HepG2 (cell line): ENCODE measurements at regions not wholly inside any gene's neighbourhood (a gene's known extent, or its start where the extent isn't known, plus 50 kb on each side); places are given as distances from the start of the nearest gene placed in this dataset.

Source experiments
- CREB1 ChIP-seq, 2 experiments: fragments of 450-650 bp in 1 of 2; IDR thresholded peaks; 2 replicates each; pipeline ENCODE4 v1.6.1; 2016 to 2017; ENCODE audit warnings: control low read depth in 1 of 2, mild to moderate bottlenecking in 1 of 2, missing compliant biosample characterization in 1 of 2, missing genetic modification characterization in 1 of 2
- ELF4 ChIP-seq: sonication (generic); formaldehyde crosslinking; IDR thresholded peaks from 2 replicates; pipeline ENCODE4 v1.5.0; 2020; ENCODE audit warnings: missing genetic modification reagents, mild to moderate bottlenecking, moderate library complexity, borderline replicate concordance
- EP300 ChIP-seq, 3 experiments: sonication (generic) in 1 of 3; formaldehyde crosslinking in 1 of 3; IDR thresholded peaks; 2 replicates each; pipeline versions ENCODE4 v1.5.1 to v1.6.1; 2011 to 2020; ENCODE audit warnings: low read depth in 2 of 3, low read length in 2 of 3, borderline replicate concordance in 1 of 3, improper control_type of control experiment in 1 of 3, mild to moderate bottlenecking in 1 of 3, missing genetic modification reagents in 1 of 3, moderate library complexity in 1 of 3
- HDAC6 ChIP-seq: fragments of 200-600 bp; sonication (generic); IDR thresholded peaks from 2 replicates; pipeline ENCODE4 v1.7.0; 2017; ENCODE audit warnings: mild to moderate bottlenecking, antibody characterized with exemption, low read length, low read depth
- MYC ChIP-seq: sonication (generic); formaldehyde crosslinking; IDR thresholded peaks from 2 replicates; pipeline ENCODE4 v1.9.0; 2021; ENCODE audit warnings: missing genetic modification reagents, borderline replicate concordance
- PHF8 ChIP-seq: sonication (generic); formaldehyde crosslinking; IDR thresholded peaks from 2 replicates; pipeline ENCODE4 v1.5.0; 2020; ENCODE audit warnings: missing genetic modification reagents
- SIN3A ChIP-seq: IDR thresholded peaks from 2 replicates; pipeline ENCODE4 v1.6.1; 2011; ENCODE audit warnings: low read depth, mild to moderate bottlenecking, control low read depth, low read length, borderline replicate concordance
- ZBTB20 ChIP-seq: sonication (generic); formaldehyde crosslinking; IDR thresholded peaks from 2 replicates; pipeline ENCODE4 v1.8.1; 2023; ENCODE audit warnings: missing genetic modification reagents, low read depth, mild to moderate bottlenecking, borderline replicate concordance
- ZNF124 ChIP-seq: sonication (generic); formaldehyde crosslinking; IDR thresholded peaks from 2 replicates; pipeline ENCODE4 v1.4.0; 2020; ENCODE audit warnings: missing genetic modification reagents
- ZNF556 ChIP-seq: sonication (generic); formaldehyde crosslinking; IDR thresholded peaks from 2 replicates; pipeline ENCODE4 v1.4.0; 2020; ENCODE audit warnings: mild to moderate bottlenecking, missing genetic modification reagents, borderline replicate concordance
- TF ChIP-seq, protein P1 (sequence below): sonication (generic); formaldehyde crosslinking; IDR thresholded peaks from 2 replicates; pipeline ENCODE4 v1.5.0; 2020; ENCODE audit warnings: mild to moderate bottlenecking, missing genetic modification reagents, moderate library complexity
- TF ChIP-seq, protein P2 (sequence below): sonication (generic); formaldehyde crosslinking; IDR thresholded peaks from 2 replicates; pipeline ENCODE4 v1.4.0; 2020; ENCODE audit warnings: missing genetic modification reagents, mild to moderate bottlenecking, borderline replicate concordance

DNA sequence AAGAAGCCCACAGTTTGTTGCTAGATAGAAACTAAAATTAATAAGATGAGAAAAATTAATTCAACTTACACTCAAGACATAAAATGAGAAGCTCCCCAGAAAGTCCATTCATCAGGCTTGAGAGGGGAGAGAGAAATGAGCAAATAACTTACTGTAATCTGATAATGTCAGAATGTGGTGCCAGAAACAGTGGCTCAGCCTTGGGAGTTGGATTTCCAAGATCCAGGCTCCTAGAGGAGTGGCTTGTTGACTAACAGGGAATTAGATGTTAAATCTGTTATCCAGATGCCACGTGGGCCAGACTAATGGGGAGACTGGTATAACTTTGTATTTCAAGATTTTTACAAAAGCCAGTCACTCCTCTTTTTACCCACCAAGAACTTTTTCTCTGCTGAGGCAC lies 458.2 kb downstream of the GADD45G start:
- TF ChIP-seq, protein P1, sequence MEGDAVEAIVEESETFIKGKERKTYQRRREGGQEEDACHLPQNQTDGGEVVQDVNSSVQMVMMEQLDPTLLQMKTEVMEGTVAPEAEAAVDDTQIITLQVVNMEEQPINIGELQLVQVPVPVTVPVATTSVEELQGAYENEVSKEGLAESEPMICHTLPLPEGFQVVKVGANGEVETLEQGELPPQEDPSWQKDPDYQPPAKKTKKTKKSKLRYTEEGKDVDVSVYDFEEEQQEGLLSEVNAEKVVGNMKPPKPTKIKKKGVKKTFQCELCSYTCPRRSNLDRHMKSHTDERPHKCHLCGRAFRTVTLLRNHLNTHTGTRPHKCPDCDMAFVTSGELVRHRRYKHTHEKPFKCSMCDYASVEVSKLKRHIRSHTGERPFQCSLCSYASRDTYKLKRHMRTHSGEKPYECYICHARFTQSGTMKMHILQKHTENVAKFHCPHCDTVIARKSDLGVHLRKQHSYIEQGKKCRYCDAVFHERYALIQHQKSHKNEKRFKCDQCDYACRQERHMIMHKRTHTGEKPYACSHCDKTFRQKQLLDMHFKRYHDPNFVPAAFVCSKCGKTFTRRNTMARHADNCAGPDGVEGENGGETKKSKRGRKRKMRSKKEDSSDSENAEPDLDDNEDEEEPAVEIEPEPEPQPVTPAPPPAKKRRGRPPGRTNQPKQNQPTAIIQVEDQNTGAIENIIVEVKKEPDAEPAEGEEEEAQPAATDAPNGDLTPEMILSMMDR (CRISPR knock-in tag): no peak
- TF ChIP-seq ZNF556 (CRISPR knock-in tag) (no peak), EP300 (IDR thresholded peaks at IDR 0.05; ENCODE audit: low read depth in 2 of 2, low read length in 2 of 2) (no peak), EP300 (CRISPR knock-in tag; IDR thresholded peaks at IDR 0.05; ENCODE audit: borderline replicate concordance) (no peak), PHF8 (no peak), ZNF124 (CRISPR knock-in tag) (no peak), SIN3A (no peak), MYC (CRISPR knock-in tag) (no peak), ZBTB20 (CRISPR knock-in tag) (no peak), ELF4 (no peak), CREB1 (IDR thresholded peaks at IDR 0.05) (no peak), CREB1 (CRISPR knock-in tag; IDR thresholded peaks at IDR 0.05) (no peak), HDAC6 (no peak)
- TF ChIP-seq, protein P2, sequence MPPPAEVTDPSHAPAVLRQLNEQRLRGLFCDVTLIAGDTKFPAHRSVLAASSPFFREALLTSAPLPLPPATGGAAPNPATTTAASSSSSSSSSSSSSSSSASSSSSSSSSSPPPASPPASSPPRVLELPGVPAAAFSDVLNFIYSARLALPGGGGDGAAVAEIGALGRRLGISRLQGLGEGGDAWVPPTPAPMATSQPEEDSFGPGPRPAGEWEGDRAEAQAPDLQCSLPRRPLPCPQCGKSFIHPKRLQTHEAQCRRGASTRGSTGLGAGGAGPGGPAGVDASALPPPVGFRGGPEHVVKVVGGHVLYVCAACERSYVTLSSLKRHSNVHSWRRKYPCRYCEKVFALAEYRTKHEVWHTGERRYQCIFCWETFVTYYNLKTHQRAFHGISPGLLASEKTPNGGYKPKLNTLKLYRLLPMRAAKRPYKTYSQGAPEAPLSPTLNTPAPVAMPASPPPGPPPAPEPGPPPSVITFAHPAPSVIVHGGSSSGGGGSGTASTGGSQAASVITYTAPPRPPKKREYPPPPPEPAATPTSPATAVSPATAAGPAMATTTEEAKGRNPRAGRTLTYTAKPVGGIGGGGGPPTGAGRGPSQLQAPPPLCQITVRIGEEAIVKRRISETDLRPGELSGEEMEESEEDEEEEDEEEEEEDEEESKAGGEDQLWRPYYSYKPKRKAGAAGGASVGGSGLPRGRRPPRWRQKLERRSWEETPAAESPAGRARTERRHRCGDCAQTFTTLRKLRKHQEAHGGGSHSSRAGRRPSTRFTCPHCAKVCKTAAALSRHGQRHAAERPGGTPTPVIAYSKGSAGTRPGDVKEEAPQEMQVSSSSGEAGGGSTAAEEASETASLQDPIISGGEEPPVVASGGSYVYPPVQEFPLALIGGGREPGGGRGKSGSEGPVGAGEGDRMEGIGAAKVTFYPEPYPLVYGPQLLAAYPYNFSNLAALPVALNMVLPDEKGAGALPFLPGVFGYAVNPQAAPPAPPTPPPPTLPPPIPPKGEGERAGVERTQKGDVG (CRISPR knock-in tag): no peak
